NCI-H128 (cell line): ENCODE measurements at regions not wholly inside any gene's neighbourhood (a gene's known extent, or its start where the extent isn't known, plus 50 kb on each side); places are given as distances from the start of the nearest gene placed in this dataset.

Experiments
- DNase-seq: peaks from one replicate; lab custom pipeline; 2025; ENCODE audit not compliant: unreplicated experiment; lab: John Stamatoyannopoulos, UW

GRCh38 chr15:98514034-98514622 lies 134.2 kb upstream of the IGF1R start:
- no peak for DNase-seq

GRCh38 chr15:98518823-98519561 lies 129.3 kb upstream of the IGF1R start:
- peak; percentile 4 for DNase-seq

DNA sequence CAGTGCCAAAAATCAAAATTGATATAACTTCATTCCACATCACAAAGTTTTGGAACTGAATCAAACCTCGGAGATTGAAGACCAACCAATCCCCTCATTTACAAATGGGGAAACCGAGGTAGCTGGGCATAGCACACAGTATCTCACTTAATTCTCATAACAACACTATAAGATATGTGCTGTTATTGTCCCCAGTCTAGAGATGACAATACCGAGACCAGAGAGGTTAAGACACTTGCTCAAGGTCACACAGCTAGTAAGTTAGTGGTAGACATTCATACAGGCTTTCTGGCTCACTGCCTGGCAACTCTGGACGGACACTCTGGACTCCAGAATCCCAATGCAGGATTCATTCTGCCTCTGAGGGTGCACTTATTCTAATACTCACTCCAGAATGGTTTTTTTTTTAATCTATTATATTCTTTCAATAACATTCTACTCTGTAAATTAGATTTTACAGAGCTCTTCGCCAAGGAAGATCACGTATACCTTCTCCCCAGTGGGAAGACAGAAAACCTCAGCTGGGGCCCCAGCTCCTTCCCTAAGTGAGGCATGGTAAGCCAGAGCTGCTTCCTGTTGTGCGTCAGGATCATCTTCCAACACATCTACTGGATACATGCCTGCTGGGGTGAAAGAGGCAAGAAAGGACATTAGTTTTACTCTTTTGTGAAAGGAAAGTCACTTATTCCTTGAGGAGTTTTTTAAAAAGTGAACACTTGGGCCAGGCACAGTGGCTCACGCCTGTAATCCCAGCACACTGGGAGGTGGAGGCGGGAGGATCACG lies 128.4 kb upstream of the IGF1R start:
- no peak for DNase-seq

- DNase-seq: no peak
Observed at GRCh38 chr15:98522127-98522526, 126.2 kb upstream of the IGF1R start.

DNA sequence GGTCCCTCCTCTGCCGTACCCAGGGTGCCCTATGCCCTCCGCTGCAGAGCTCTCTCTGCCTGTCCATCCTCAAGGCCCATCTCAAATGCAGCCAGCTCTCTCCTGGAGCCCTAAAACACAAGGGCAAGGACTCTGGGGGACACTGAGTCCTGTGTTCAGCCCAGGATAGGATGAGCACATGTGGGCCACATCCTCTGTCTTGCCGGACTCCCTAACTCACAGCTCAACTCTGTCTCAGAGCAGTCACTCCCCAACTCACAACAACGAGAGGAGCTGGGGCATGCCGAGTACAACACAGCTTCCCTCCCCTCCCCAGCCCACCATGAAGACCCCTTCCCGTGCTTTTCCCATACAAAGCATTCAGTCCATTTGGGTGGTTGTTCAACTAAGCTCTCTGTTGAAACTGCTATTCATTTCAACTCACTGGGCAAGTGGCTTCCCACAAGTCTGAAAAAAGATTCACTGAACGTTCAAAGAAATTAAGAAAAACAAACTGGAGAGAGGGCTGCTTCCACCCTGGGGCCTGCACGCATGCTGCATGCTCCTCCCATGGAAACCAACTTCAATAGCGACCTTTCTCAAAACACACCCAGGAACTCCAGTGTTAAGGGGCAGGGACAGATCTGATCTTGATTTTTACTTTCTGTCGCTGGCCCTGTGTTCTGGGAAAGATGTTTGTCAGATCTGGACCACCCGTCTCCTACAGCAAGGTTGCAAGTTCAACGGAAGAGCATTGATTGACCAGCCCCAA lies 124.3 kb upstream of the IGF1R start:
- DNase-seq: no peak

DNA sequence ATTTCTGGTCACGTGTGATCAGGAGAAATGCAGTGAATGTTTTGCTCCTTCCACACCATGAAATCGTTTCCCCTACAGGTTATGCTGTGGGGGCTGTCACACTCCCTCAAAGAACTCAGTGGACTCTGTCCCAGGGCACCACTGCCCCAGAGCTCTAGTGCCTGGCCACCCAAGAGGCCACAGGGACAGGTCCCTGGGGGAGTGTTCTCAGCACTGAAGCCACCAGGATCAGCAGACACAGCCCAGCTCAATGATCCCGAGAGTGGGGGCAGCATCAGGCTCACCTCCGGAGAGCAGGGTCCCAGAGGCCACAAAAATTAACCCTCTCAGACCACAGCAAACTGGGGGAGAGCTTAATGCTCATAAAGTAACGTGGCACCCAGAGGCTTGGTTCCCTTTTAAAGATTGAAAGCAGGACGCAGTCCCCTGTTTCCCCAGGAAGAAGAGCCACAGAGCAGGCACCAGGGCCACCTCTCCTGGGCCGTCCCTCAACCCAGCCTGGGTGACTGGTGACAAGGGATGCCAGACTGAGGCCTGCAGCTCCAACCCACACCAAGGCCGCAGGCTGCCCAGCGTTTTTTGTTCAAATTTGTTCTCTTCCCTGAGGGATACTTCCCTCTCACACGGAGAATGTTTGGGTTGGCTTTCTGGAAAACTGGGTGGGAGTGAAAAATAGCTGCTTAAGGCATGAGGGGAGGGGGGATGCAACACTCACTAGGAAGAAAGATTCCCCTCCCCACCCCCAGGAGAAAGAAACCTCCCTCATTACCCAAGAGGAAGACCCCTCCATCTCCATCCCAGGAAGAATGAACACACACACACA lies 123.3 kb upstream of the IGF1R start:
- no peak for DNase-seq

GRCh38 chr15:98525661-98526001 lies 122.7 kb upstream of the IGF1R start:
- no peak for DNase-seq

- DNase-seq: no peak
Observed at GRCh38 chr15:98526094-98526493, 122.2 kb upstream of the IGF1R start.

DNA sequence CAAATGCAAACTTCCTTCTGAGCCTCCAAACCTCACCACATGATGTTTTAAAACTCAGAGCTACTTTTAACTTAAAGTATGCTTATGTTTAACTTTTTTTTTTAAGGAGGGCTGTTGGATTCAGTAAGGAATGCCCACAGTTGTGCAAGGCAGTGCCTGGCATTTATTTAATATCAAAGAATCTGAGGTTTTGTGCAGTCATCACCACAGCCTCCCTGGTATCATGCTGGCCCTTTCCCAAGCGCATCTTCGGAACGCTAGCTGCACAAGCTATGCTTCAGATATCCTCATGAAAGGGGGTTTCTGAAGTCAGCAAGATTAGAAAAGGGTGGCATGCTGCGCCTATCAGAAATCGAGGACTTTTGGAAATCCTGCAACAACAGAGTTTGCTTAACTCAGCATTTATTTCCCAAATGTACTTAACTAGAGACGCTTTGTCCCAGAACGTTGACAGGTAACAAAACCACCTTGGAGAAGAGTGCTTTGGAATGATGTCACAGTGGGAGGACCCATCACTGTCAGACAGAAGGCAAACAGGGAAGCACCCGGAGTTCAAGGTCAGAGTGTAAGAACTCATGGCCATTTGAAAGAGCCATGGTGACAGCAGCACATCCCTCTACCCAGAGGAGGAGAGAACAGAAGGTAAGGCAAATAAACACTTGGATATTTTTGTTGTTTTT lies 120.2 kb upstream of the IGF1R start:
- DNase-seq: no peak

GRCh38 chr15:98529205-98530145 lies 118.9 kb upstream of the IGF1R start:
- no peak for DNase-seq

DNA sequence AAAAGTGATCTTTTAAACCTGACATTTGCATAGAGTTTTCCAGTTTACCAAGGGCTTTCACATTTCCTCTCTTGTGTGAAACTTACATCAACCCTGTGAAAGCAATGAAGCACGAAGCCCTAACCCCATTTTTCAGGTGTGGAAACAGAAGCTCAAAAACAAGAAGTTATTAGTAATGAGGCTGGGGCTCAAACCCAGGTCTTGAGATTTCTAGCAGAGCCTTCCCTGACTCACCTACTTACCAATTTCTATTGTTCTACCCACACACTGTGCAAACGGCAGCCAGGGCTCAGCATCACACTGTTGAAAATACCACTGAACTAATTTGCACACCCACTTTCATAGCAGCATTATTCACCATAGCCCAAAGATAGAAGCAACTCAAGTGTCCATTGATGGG lies 117.8 kb upstream of the IGF1R start:
- no peak for DNase-seq

DNA sequence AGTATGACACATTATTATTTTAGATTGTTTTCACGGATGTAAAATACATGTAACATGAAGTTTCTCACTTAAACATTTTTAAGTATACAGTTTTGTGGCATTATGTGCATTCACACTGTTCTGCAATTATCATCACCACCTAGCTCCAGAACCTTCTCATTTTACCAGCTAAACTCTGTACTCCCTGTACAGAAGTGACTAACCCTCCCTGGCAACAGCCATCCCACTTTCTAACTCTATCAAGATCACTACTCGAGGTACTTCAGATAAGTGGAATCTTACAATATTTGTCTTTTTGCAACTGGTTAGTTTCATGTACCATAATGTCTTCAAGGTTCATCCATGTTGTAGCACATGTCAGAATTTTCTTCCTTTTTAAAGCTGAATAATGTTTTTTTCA lies 116.3 kb upstream of the IGF1R start:
- no peak for DNase-seq

DNA sequence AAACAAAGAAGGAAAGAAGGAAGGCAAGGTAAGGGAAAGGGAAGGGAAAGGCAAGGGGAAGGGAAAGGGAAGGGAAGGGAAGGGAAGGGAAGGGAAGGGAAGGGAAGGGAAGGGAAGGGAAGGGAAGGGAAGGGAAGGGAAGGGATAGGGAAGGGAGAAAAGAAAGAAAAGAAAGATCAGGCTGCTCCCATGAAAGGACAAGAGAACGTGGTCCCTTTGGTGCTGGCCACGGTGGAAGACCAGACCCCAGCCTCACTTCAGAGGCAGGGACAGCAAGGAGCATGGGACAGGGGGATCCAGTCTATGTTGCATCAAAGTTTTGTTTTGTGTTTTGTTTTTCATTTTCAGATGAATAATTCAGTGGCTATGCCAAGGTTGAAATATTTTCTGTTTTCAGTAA lies 111.4 kb upstream of the IGF1R start:
- DNase-seq: no peak

DNA sequence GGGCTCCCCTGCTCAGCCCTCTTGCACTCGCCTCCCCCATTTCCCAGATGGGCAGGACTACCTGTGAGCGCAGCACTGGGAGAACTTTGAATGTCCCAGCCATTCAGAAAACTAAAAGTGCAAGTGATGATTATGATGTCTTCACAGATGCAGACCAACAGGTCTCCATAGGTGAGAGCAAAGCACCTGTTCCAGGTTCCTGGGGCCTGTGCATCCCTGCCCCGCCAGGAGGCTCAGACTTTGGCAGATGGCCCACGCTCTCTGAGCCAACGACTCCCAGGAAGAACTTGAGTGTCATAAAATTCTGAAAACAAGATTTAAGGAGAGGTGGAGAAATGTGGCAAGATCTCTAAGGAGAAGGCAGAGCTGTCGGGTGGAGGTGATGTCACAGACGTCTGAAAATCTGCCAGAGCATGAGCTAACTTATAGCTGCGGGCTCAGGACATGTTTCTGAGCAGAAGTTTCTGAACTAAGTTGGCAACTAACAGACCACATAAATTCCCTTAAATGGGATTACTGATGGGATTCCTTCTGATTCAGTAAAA lies 110.8 kb upstream of the IGF1R start:
- DNase-seq: no peak

DNA sequence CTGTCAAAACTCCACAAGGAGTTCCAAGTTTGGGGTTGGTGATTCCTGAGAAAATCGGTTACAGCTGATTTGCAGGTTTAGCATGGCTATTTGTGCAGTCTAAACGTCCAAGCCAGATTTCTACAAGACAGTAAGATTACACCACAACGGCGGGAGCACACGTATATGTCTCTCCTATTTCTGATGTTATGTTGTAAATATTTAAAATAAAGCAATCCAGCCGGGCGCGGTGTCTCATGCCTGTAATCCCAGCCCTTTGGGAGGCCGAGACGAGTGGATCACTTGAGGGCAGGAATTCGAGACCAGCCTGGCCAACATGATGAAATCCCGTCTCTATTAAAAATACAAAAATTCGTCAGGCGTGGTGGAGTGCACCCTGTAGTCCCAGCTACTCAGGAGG lies 106.8 kb upstream of the IGF1R start:
- no peak for DNase-seq

GRCh38 chr15:98543237-98543636 lies 105.1 kb upstream of the IGF1R start:
- no peak for DNase-seq

GRCh38 chr15:98546329-98546728 lies 102.0 kb upstream of the IGF1R start:
- no peak for DNase-seq

DNA sequence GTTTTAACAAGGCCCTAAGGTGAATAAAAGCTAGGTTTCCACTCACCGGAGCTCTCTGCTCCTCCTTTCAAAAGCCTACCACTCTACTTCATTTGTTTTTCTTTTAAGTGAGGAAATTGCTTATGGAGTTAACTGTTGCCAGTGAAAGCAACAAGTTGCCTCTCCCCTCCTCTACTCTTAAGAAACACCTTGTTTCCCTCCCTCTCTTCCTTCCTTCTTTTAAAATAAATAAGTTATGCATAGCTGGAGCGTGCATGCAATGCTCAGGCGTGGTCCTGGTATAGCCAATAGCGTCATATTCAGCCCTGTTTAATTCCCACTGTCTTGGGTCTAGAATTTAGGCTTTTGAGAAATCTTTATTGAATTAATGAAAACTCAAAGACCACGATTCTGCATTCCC lies 101.1 kb upstream of the IGF1R start:
- no peak for DNase-seq

GRCh38 chr15:98547741-98548138 lies 100.6 kb upstream of the IGF1R start:
- DNase-seq: no peak
